Choroid plexus epithelial cell (primary cell): ENCODE measurements at regions not wholly inside any gene's neighbourhood (a gene's known extent, or its start where the extent isn't known, plus 50 kb on each side); places are given as distances from the start of the nearest gene placed in this dataset.

Source experiments
- DNase-seq: peaks from one replicate; pipeline ENCODE4 v3.0.0-alpha.2; 2010; ENCODE audit warnings: low read depth
- H3K4me3 ChIP-seq: 2 replicates; pipeline ENCODE4 v1.5.1; 2011; ENCODE audit warnings: low read depth, mild to moderate bottlenecking, control low read depth, low read length, moderate library complexity
- CTCF ChIP-seq: conservative IDR thresholded peaks from 2 replicates; pipeline ENCODE4 v1.5.1; 2011; ENCODE audit warnings: low read depth, mild to moderate bottlenecking, control low read depth, inconsistent platforms, low read length, moderate library complexity

GRCh38 chr20:24806705-24807676 is 142.1 kb upstream of the CST7 start:
- H3K4me3 ChIP-seq: no peak overlapping the region
- DNase-seq: no peak
- TF ChIP-seq CTCF: no peak

GRCh38 chr20:24808616-24809015 is 140.5 kb upstream of the CST7 start:
- no peak for TF ChIP-seq CTCF
- no peak overlapping the region for H3K4me3 ChIP-seq
- no peak for DNase-seq

GRCh38 chr20:24809606-24810005 is 139.5 kb upstream of the CST7 start:
- no peak for DNase-seq
- no peak overlapping the region for H3K4me3 ChIP-seq
- TF ChIP-seq CTCF: no peak

- DNase-seq: no peak
- TF ChIP-seq CTCF: no peak
- no peak overlapping the region for H3K4me3 ChIP-seq
Measured at GRCh38 chr20:24810676-24811407, 138.2 kb upstream of the CST7 start.

- DNase-seq: no peak
- no peak for TF ChIP-seq CTCF
- no peak overlapping the region for H3K4me3 ChIP-seq
Measured at GRCh38 chr20:24812373-24812772, 136.7 kb upstream of the CST7 start.

GRCh38 chr20:24813080-24813479 is 136.0 kb upstream of the CST7 start:
- no peak for TF ChIP-seq CTCF
- no peak overlapping the region for H3K4me3 ChIP-seq
- no peak for DNase-seq
